GM18508 (cell line): ENCODE measurements at regions not wholly inside any gene's neighbourhood (a gene's known extent, or its start where the extent isn't known, plus 50 kb on each side); places are given as distances from the start of the nearest gene placed in this dataset.
"Not testable (repeated sequence)": the region's sequence is repeated elsewhere in the genome, so short reads cannot be mapped to it uniquely, and the experiment has no call there.

Experiments used
- ATAC-seq: cut with Tn5 transposase; IDR thresholded peaks from one replicate; pipeline ENCODE4 v1.9.1; 2021; ENCODE audit warnings: moderate number of reproducible peaks; ENCODE audit not compliant: insufficient read depth, unreplicated experiment

DNA sequence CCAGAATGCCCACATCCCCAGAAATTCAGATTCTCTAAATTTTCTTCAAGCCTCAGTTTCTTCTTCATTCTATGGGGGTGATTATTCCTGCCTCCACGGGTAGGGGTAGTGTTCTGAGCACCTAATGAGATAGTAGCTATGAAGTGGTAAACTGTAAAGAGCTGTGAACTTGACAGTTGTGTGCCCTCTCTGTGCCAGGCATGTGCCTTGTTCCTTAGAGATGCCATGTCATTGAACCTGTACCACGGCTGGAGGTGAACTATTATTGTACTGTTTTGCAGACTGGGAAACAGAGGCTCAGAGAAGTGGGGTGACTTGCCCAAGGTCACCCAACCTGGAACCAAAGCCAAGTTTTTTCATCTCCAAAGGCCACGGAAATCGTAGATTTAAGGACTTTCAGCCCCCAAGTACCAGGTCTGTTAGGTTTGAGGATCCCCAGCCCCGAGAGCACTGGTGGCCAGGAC is 67.7 kb upstream of the SIRPA start:
- no peak for ATAC-seq

GRCh38 chr20:1825938-1826445 is 69.2 kb upstream of the SIRPA start:
- ATAC-seq, result no peak

DNA sequence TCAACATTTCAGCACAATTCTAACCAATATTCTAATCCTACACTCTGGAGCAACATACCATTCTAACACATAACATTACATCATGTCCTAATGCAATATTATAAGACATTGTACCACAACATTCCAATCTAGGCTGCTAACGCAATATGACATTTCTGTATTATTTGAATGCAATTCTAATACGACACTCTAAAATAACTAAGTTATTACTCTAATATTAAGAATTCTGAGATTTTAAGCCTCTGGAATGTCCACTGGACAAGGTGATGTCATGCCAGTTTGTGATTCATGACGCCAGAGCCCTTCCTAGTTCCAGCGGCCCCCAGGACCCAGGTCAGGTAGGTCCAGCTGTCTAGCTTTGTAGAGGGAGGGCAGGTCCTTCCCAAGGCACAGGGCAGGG is 69.7 kb upstream of the SIRPA start:
- ATAC-seq, result no peak

DNA sequence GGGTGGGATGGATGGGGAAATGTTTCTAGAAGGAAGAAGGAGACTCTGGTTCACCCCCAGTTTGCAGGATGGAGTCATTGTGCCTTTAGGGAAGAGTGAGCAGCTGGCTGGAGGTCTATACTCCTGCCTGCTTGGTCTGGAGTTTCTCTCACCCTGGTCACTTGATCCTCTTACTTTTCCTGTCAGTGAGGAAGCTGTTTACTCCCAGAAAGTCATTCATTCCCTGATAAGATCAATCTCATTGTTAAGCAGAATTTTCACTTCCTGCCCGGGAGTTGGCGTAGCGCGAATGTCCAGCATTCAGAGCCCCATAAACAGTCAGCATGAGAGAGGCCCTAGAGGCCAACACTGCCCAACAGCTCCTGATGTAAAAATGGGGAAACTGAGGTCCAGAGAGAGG is 70.4 kb upstream of the SIRPA start:
- no peak for ATAC-seq

DNA sequence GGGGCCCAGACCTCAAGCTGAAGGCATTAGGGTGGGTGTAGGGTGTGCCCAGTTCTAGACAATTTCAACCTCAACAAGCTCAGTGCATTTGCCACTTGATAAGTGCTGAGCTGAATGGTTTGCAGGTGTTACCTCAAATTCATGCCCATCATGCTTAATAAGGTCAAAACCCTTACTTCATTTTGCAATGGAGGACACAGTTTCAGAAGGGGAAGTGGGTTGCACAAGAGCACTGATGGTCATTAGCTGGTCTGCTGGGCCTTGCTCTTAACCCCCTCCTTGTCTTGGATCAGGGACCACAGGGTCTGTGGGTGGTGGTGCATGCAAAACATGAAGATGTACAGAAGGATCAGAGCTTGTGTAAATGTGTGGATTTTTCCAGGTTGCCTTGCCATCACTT is 71.0 kb upstream of the SIRPA start:
- ATAC-seq, result no peak

DNA sequence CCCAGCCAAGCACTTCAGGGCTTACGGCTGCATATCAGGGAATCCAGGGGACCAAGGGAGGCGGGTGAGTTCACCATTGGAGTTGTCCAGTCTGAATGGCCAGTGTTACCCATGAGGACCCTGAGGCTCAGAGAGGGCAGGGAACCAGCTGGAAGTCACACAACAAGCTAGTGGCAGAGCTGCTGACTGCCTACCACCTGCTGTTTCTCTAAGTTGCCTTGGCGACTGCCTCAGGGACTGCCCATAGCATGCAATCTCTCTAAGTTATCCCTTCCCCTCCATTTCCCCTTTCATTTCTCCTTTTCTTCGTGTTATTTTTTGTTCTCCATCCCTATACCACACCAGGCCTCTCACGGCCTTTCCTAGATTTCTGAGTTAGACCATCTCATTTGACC is 71.8 kb upstream of the SIRPA start:
- no peak for ATAC-seq

GRCh38 chr20:1822564-1823449 is 72.4 kb upstream of the SIRPA start:
- no peak for ATAC-seq

DNA sequence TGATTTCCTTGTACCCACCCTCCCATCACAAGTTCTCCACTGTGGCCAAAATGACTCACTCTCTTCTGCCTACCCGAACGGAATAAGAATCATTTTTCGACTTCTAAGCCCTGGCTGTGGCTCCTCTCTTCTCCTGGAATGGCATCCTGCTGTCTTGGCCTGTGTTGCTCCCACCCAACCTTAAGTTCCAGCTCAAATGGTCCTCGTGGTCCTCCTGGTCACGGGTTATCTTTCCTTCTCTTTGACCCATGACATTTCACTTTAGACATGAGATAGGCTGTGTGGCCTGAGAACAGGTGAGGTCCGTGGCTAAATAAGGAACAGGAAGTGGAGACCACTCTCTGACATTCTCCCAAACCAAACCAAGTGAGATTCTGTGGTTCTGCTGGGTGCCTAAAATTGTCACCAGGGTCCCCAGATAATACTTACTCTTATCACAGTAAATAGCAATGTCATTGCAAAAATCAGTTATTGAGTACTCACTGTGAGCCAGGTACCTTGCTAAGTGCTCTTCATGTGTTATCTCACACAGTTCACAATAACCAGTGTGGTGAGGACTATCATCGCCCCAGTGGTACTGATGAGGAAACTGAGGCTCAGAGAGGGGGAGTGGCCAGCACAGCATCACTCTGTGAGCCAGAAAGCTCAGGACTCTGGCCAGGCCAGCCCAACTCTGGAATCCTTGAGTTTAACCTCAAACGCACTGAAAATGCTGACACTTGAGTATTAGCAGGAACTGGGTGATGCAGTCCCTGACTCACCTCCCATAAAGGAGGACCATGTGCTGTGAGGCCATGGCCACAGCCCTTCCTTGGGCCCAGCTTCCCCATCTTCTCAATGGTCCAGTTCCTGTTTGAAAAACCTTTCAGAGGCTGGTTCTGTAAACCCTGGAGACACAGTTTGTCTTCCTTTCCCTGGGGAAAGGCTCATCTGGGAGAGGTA is 74.8 kb upstream of the SIRPA start:
- no peak for ATAC-seq

DNA sequence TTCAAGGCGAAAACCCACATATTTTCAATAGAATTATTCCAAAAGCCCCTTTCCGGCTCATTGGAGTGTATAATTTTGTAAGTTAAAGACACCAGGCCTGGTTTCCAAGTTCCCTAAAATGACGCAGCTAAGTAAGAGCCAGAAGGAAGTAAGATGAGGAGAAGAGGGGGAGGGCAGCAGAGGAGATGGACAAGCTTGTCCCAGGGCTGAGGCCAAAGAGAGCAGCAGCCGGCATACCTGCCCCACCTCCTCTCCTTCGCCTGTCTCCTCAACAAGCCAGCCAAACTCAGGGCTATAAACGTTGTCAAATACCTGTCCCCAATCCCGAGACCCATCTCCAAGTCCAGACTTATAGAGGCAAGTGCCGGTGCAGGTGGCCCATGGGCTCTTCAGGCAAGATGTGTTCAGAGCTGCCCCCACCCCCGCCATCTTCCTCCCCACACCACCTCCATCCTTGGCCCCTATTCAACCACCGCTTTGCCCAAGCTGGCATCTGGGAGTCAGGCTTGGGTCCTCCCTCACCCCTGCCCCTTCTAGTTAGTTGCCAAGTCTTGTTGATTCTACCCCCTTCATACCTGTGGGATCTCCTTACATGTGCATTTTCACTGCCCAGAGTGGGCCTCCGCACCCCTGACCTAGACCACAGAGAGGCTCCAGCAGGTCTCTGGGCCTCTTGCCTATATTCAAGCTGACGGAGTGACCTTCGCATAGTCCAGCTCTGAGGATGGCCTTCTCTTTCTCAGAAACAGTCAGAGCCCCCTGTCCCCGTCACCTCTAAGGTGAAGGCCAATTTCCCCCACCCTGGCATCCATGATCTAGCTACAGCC is 75.7 kb upstream of the SIRPA start:
- no peak for ATAC-seq

DNA sequence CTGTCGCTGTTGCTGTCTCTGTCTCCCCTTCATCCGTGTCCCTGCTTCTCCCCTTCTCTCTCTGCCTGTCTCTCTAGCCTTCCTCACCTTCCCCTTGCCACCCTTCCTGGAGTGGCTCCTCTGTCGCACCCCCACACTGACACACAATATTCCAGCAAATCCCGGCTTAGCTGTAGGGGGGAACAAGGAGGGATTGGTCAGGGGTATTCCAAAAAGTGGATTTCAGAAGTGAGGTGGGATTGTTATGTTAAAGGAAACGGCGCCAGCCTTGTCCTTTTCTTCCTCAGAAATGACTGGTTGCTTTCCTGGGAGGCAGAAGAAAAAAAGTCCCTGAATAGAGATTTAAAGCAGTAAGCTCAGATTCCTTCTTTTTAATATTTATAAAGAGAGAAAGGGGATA is 76.3 kb upstream of the SIRPA start:
- ATAC-seq, result no peak

- no peak for ATAC-seq
Measured at GRCh38 chr20:1818247-1818840, 76.9 kb upstream of the SIRPA start.

- ATAC-seq, result no peak
Measured at GRCh38 chr20:1817577-1818211, 77.5 kb upstream of the SIRPA start.

GRCh38 chr20:1816384-1817381 is 78.5 kb upstream of the SIRPA start:
- ATAC-seq, result no peak

DNA sequence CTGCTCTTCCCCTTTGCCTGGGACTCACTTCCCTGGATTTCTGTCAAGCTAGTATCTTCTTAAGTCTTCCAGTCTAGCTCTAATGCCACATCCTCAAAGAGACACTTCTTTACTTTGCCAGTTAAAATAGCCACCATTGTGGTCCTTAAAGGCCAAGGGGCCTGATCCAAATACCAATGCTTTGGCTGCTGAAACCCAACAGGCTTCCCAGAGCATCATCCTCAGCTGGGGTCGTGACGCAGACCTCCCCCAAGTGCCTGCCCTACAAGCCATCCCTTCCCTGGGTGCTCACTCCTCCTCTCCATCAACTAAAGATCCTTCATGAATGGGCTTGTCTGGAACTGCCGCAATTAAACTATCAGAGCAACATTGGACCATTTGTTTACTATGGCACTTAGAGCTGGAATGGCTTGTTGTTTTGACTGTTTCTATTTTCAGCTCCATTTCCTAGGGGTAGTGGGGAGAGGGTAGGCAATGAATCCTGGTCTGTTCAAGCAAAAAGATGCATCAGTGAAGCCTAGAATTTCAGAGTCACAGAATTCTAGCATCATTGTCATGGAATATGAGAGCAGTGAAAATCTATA is 79.6 kb upstream of the SIRPA start:
- no peak for ATAC-seq

DNA sequence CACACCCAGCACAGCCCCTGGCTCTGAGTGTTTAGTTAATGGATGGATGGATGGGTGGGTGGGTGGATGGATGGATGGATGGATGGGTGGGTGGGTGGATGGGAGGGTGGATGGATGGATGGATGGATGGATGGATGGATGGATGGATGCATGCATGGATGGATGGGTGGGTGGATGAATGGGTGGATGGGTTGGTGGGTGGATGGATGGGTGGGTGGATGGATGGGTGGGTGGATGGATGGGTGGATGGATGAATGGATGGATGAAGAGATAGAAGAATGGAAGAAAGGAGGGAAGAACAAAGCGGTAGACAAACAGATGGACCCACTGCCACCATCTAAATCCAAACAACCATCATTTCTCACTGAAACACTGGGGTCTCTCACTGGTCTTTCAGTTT is 80.3 kb upstream of the SIRPA start:
- not testable (repeated sequence) for ATAC-seq

DNA sequence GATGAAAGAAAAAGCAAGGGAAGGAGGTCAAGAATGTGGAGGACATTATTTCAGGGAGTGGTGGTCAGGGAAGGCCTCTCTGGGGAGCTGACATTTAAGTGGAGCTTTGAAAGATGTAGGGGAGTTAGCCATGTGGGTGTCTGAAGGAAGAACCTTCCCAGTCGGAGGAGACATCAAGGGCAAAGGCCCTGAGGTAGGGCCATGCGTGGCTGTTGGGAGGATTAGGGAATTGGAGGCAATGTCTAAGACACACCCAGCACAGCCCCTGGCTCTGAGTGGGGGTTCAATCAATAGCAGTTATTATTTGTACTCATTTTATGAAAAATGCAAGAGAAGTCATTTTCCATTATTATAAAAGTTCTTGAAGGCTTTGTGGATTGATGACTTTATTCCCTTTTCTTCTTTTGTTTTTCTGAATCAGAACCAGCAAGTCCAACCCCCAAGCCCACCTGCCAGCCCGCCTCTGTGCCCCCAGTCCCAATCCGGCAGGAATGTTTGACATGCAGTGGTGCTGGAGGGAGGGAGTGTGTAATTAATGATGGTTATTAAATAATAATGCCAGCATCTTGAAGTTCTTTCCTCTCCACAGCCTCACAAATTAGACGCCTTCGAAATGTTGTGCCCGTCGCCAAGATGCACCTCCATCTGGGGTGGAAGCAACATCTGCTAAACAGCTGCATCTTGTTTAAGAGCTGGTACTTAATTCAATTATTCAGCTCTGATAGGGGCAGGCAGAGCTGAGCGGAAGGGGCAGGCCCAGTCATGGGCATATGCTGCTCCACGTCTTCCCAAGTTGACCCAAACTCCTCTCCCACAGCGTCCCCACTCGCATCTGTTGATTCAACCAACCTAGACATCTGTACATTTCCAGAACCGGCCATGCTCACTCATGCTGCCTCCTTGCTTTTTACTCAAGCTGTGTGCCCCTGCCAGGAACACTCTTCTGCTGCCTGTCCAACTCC is 81.3 kb upstream of the SIRPA start:
- no peak for ATAC-seq

DNA sequence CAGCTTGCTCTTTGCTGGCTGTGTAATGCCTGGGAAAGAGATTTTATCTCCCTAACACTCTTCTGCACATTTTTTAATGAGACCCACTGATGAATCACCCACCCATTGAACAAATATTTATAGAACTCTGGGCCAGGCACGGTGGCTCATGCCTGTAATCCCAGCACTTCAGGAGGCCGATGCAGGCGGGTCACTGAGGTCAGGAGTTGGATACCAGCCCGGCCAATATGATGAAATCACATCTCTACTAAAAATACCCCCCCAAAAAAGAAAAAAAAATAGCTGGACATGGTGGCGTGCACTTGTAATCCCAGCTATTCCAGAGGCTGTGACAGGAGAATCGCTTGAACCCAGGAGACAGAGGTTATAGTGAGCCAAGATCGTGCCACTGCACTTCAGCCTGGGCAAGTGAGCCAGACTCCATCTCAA is 82.1 kb upstream of the SIRPA start:
- ATAC-seq, result no peak
